ENCODE measurements at regions not wholly inside any gene's neighbourhood (a gene's known extent, or its start where the extent isn't known, plus 50 kb on each side); places are given as distances from the start of the nearest gene placed in this dataset.

- no peak for TF ChIP-seq CTCF (IDR thresholded peaks at IDR 0.05; ENCODE audit: low read depth, low read length)
- TF ChIP-seq EZH2phosphoT487 (IDR thresholded peaks at IDR 0.05; ENCODE audit: low read depth) = no peak
Measured at GRCh38 chr11:91846002-91846401, 378.6 kb upstream of the FAT3 start.
